Sigmoid colon (tissue), 6 donors: ENCODE measurements at regions not wholly inside any gene's neighbourhood (a gene's known extent, or its start where the extent isn't known, plus 50 kb on each side); places are given as distances from the start of the nearest gene placed in this dataset.

ENCODE experiments used
- DNase-seq: peaks from one replicate; pipeline ENCODE4 v3.0.0-alpha.2; 2019
- H3K27ac ChIP-seq, 4 donors: fragments of 200-600 bp; sonication (generic); one replicate each; pipeline ENCODE4 v1.5.1; 2016 to 2019; ENCODE audit warnings: mild to moderate bottlenecking in 1 of 4
- H3K27me3 ChIP-seq, 3 donors: fragments of 200-600 bp; sonication (generic); one replicate each; pipeline ENCODE4 v1.5.1; 2019; ENCODE audit warnings: mild to moderate bottlenecking in 1 of 3
- H3K36me3 ChIP-seq, 4 donors: fragments of 200-600 bp; sonication (generic); one replicate each; pipeline ENCODE4 v1.5.1; 2016 to 2019
- H3K4me1 ChIP-seq, 4 donors: fragments of 200-600 bp; sonication (generic); one replicate each; pipeline ENCODE4 v1.5.1; 2017 to 2019
- H3K4me3 ChIP-seq, 4 donors: fragments of 200-600 bp; sonication (generic); one replicate each; pipeline ENCODE4 v1.5.1; 2017 to 2019; ENCODE audit warnings: mild to moderate bottlenecking in 2 of 4, moderate library complexity in 1 of 4
- H3K9me3 ChIP-seq, 4 donors: fragments of 200-600 bp in 3 of 4; sonication (generic) in 3 of 4; one replicate each; pipeline versions ENCODE4 v1.5.1 to v1.6.1; 2013 to 2019
- CTCF ChIP-seq, 4 experiments: fragments of 450-650 bp in 3 of 4; fragments of 200-600 bp in 1 of 4; IDR thresholded peaks; one replicate each; pipeline ENCODE4 v1.5.1; 2016 to 2019; ENCODE audit warnings: antibody characterized with exemption in 4 of 4, mild to moderate bottlenecking in 3 of 4, moderate library complexity in 2 of 4
- EP300 ChIP-seq, 4 donors: sonication (generic); formaldehyde crosslinking; IDR thresholded peaks; one replicate each; pipeline ENCODE4 v1.6.1; 2017; ENCODE audit warnings: antibody characterized with exemption in 4 of 4
- POLR2A ChIP-seq, 2 donors: fragments of 450-650 bp; IDR thresholded peaks; one replicate each; pipeline ENCODE4 v1.6.1; 2016; ENCODE audit warnings: antibody characterized with exemption in 2 of 2, mild to moderate bottlenecking in 2 of 2, moderate library complexity in 2 of 2
- POLR2AphosphoS5 ChIP-seq, 4 donors: sonication (generic); formaldehyde crosslinking; IDR thresholded peaks; one replicate each; pipeline ENCODE4 v1.6.1; 2017; ENCODE audit warnings: antibody characterized with exemption in 4 of 4
- WGBS, 2 donors: extraction: QIAGEN DNeasy Blood & Tissue Kit; methylation state at CpG; one replicate each; pipeline ENCODE4 v1.1.7; 2013; 5-methylcytosine and 5-hydroxymethylcytosine counted together
- intact Hi-C: fragments of 100-400 bp; cut with DNase I; formaldehyde crosslinking; loops from one replicate; pipeline ENCODE4 v1.15.1; 2023
- donor health status: healthy with polysubstance abuse.
- donor health status: healthy.

DNA sequence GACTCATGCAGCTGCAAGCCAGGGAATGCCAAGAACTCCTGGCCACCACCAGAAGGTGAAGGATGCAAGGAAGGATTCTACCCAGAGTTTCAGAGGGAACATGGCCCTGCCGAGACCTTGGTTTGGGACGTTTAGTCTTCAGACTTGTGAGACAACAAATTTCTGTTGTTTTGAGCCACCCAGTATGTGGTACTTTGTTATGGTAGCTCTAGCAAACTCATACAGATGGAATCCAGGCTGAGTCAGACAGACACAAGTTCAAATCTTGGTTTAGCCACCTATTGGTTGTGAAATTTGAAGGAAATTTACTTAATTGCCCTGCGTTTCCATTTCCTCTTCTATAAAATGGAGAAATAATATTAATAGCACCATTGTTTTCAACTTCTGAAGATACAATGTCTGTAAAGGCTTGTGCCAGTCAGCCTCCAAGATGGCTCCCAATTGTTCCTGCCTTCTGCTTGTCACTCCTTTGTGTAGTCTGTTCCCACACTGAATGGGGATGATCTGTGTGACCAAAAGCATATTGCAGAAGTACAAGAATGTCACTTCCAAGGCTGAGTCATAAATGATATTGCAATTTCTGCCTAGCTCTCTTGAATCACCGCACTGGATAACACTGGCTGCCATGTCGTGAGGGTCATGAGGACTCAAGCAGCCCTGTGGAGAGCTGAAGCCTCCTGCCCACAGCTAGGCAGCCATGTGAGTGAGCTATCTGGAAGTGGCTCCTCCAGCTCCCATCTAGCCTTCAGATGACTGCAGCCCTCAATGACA lies 223.5 kb upstream of the PROK2 start:
- WGBS, 2 donors = 90 to 94% methylated on average over 5 of the region's 5 CpGs
- no peak for TF ChIP-seq POLR2AphosphoS5 (IDR thresholded peaks at IDR 0.05)
- no peak for TF ChIP-seq EP300 (IDR thresholded peaks at IDR 0.05)
- no peak for TF ChIP-seq CTCF (IDR thresholded peaks at IDR 0.05)
- TF ChIP-seq POLR2A (IDR thresholded peaks at IDR 0.05) = no peak
- intact Hi-C loops = no loop called here

GRCh38 chr3:72006631-72007556 lies 221.9 kb upstream of the PROK2 start:
- 88 to 94% methylated on average over 12 of the region's 12 CpGs for WGBS, 2 donors
- H3K27ac ChIP-seq = no peak overlapping the region

More for the DNA sequence above, 223.5 kb upstream of the PROK2 start:
- Histone ChIP-seq H3K9me3 (no peaks in the 10 kb centered on the region), H3K27ac (no peak overlapping the region), H3K4me1 (no peaks in the 10 kb centered on the region), H3K36me3 (no peaks in the 10 kb centered on the region), H3K4me3 (no peak overlapping the region), H3K27me3 (no peaks in the 10 kb centered on the region)
- DNase-seq = no peak

GRCh38 chr3:72004749-72005292 lies 219.9 kb upstream of the PROK2 start:
- no peaks in the 10 kb centered on the region for H3K27me3 ChIP-seq
- H3K27ac ChIP-seq = no peak overlapping the region
- no peaks in the 10 kb centered on the region for H3K36me3 ChIP-seq
- H3K4me3 ChIP-seq = no peak overlapping the region
- H3K4me1 ChIP-seq = no peaks in the 10 kb centered on the region
- TF ChIP-seq CTCF (IDR thresholded peaks at IDR 0.05) (no peak), POLR2A (IDR thresholded peaks at IDR 0.05) (no peak), POLR2AphosphoS5 (IDR thresholded peaks at IDR 0.05) (no peak), EP300 (IDR thresholded peaks at IDR 0.05) (no peak)
- no peaks in the 10 kb centered on the region for H3K9me3 ChIP-seq
- DNase-seq = no peak
- WGBS, 2 donors = 91 to 93% methylated on average over 5 of the region's 5 CpGs
- intact Hi-C loops = no loop called here

More at GRCh38 chr3:72006631-72007556, 221.9 kb upstream of the PROK2 start:
- intact Hi-C loops = no loop called here
- no peak for TF ChIP-seq POLR2AphosphoS5 (IDR thresholded peaks at IDR 0.05)
- TF ChIP-seq CTCF (IDR thresholded peaks at IDR 0.05) = no peak
- TF ChIP-seq POLR2A (IDR thresholded peaks at IDR 0.05) = no peak
- H3K36me3 ChIP-seq = no peaks in the 10 kb centered on the region
- DNase-seq = no peak
- H3K9me3 ChIP-seq = no peaks in the 10 kb centered on the region
- H3K4me1 ChIP-seq = no peaks in the 10 kb centered on the region
- no peak overlapping the region for H3K4me3 ChIP-seq
- H3K27me3 ChIP-seq = no peaks in the 10 kb centered on the region

DNA sequence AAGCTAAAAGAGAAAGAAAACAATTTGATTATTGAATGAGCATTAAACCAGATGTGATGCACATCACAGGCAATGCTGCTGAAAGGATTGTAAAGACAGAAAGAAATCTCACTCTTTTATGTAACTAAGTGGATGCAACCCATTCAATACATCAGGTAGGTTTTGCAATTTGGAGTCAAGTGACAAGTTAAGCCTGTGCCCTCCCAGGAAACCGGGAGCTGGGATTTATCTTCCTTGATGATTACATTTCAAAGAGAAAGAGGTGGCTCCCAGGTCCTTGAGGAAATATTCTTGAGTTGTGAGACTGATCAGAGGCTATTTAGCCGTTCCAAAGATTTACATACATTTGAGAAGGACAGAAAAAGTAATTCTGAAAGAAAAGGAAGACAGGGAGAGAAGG lies 219.0 kb upstream of the PROK2 start:
- no peaks in the 10 kb centered on the region for H3K27me3 ChIP-seq
- DNase-seq = no peak
- WGBS, 2 donors = 83 to 89% methylated on average over 2 of the region's 2 CpGs
- no peak overlapping the region for H3K27ac ChIP-seq
- no peaks in the 10 kb centered on the region for H3K36me3 ChIP-seq
- no peaks in the 10 kb centered on the region for H3K9me3 ChIP-seq
- TF ChIP-seq POLR2AphosphoS5 (IDR thresholded peaks at IDR 0.05) (no peak), CTCF (IDR thresholded peaks at IDR 0.05) (no peak), EP300 (IDR thresholded peaks at IDR 0.05) (no peak), POLR2A (IDR thresholded peaks at IDR 0.05) (no peak)
- H3K4me3 ChIP-seq = no peak overlapping the region
- no peaks in the 10 kb centered on the region for H3K4me1 ChIP-seq
- intact Hi-C loops = no loop called here
